Naive thymus-derived CD8-positive, alpha-beta T cell (primary cell): ENCODE measurements at regions not wholly inside any gene's neighbourhood (a gene's known extent, or its start where the extent isn't known, plus 50 kb on each side); places are given as distances from the start of the nearest gene placed in this dataset.

ENCODE experiments used
- ATAC-seq, 2 donors: fragments of 150-1000 bp; cut with Tn5 transposase in 1 of 2; sonication (Bioruptor Pico), chemical (Tn5 transposase) in 1 of 2; 1 replicate in 1 of 2; 2 replicates in 1 of 2; pipeline ENCODE4 v1.10.0; 2021; ENCODE audit warnings: mild to moderate bottlenecking in 2 of 2, moderate library complexity in 2 of 2
- POLR2A ChIA-PET: fragments of 350-600 bp; sonication (Branson Sonifier 250); formaldehyde crosslinking; loops from one replicate; lab custom pipeline; 2021; ENCODE audit warnings: antibody characterized with exemption; lab: Charles Lee
- DNase-seq, 10 donors: peaks; one replicate each; pipeline versions ENCODE4 v3.0.0 to v3.0.0-alpha.2; 2020 to 2022
- H3K27ac Mint-ChIP-seq, 10 donors: one replicate each; pipeline ENCODE4 v1.8.0; 2020 to 2022; ENCODE audit warnings: mild to moderate bottlenecking in 10 of 10, mixed read lengths in 10 of 10, moderate library complexity in 4 of 10, inconsistent platforms in 1 of 10
- H3K27me3 Mint-ChIP-seq, 5 donors: one replicate each; pipeline ENCODE4 v1.8.0; 2021 to 2022; ENCODE audit warnings: mixed read lengths in 5 of 5
- H3K36me3 Mint-ChIP-seq, 3 donors: one replicate each; pipeline ENCODE4 v1.8.0; 2020 to 2022; ENCODE audit warnings: mixed read lengths in 3 of 3, mild to moderate bottlenecking in 2 of 3, inconsistent platforms in 1 of 3
- H3K4me1 Mint-ChIP-seq, 4 donors: one replicate each; pipeline ENCODE4 v1.8.0; 2021 to 2022; ENCODE audit warnings: mixed read lengths in 4 of 4
- H3K4me3 Mint-ChIP-seq, 10 donors: one replicate each; pipeline ENCODE4 v1.8.0; 2020 to 2022; ENCODE audit warnings: mild to moderate bottlenecking in 10 of 10, mixed read lengths in 10 of 10, moderate library complexity in 6 of 10, inconsistent platforms in 1 of 10
- H3K9me3 Mint-ChIP-seq, 9 donors: one replicate each; pipeline ENCODE4 v1.8.0; 2020 to 2022; ENCODE audit warnings: mixed read lengths in 9 of 9, mild to moderate bottlenecking in 3 of 9, inconsistent platforms in 1 of 9, moderate library complexity in 1 of 9

- peaks cover 2 to 12% (median 6%) of the 10 kb centered on the region in 5 donors for H3K27me3 Mint-ChIP-seq
- ATAC-seq (no peak), DNase-seq (no peak)
- H3K4me3 Mint-ChIP-seq = no peak overlapping the region
- POLR2A ChIA-PET = interaction anchor here (0.6 kb wide), 1 partner anchor 510 kb away, joined by 4 read pairs; no protein-coding TSS in a partner anchor
- H3K27ac Mint-ChIP-seq = no peak overlapping the region
- no peaks in the 10 kb centered on the region for H3K36me3 Mint-ChIP-seq
- no peaks in the 10 kb centered on the region for H3K4me1 Mint-ChIP-seq
- no peaks in the 10 kb centered on the region for H3K9me3 Mint-ChIP-seq
Observed at GRCh38 chr2:37838541-37839167, 86.4 kb upstream of the RMDN2 start.

GRCh38 chr2:37839991-37840390, 85.1 kb upstream of the RMDN2 start:
- Mint-ChIP-seq H3K9me3 (no peaks in the 10 kb centered on the region), H3K27me3 (peaks cover 2 to 12% (median 8%) of the 10 kb centered on the region in 5 donors), H3K4me1 (no peaks in the 10 kb centered on the region), H3K27ac (no peak overlapping the region), H3K36me3 (no peaks in the 10 kb centered on the region), H3K4me3 (no peak overlapping the region)
- ATAC-seq (no peak), DNase-seq (no peak)
- POLR2A ChIA-PET = no interaction called here

- H3K27me3 Mint-ChIP-seq = peaks cover 2 to 13% (median 8%) of the 10 kb centered on the region in 5 donors
- no peaks in the 10 kb centered on the region for H3K4me1 Mint-ChIP-seq
- no peaks in the 10 kb centered on the region for H3K36me3 Mint-ChIP-seq
- no peaks in the 10 kb centered on the region for H3K9me3 Mint-ChIP-seq
- no peak overlapping the region for H3K27ac Mint-ChIP-seq
- ATAC-seq (no peak), DNase-seq (no peak)
- POLR2A ChIA-PET = no interaction called here
- H3K4me3 Mint-ChIP-seq = no peak overlapping the region
Observed at GRCh38 chr2:37842732-37843440, 82.2 kb upstream of the RMDN2 start.

DNA sequence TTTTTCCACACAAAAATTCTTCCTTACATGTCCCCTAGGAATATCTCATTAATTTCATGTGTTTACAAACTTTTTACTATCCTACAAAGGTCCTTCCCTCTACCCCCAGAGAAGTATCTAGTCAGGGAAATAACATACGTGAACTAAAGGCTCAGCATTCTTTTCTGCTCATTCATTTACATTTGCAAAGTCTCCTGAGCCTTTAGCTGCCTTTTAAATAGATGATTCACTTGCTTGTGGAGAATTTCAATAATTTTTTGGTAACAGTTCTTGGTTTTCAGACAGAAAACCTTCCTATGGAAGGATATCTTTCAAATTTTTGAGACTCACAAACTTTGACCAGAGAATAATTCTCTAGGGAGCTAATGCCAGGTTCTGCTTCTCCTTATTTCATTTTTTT, 81.5 kb upstream of the RMDN2 start:
- no peak for DNase-seq
- Mint-ChIP-seq H3K9me3 (no peaks in the 10 kb centered on the region), H3K4me1 (no peaks in the 10 kb centered on the region), H3K36me3 (no peaks in the 10 kb centered on the region), H3K27me3 (peaks cover 0 to 13% (median 8%) of the 10 kb centered on the region in 5 donors), H3K27ac (no peak overlapping the region), H3K4me3 (no peak overlapping the region)
- no peak for ATAC-seq
- POLR2A ChIA-PET = no interaction called here

DNA sequence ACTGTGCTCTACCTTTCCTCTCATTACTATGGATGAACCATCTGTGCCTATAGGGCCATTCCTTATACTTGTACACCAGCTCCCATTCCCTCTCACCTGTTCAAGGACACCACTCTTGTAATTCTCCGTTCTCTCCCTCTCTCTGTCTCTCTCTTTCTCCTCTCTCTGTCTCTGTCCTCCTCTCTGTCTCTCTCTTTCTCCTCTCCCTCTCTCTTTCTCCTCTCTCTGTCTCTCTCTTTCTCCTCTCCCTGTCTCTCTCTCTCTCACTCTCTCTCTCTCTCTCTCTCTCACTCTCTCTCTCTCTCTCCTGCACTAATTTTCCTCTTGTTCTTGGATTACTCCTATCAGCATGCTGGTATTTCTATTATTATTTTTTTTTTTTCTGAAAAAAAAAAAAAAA, 78.9 kb upstream of the RMDN2 start:
- Mint-ChIP-seq H3K9me3 (no peaks in the 10 kb centered on the region), H3K27me3 (peaks cover 0 to 13% (median 8%) of the 10 kb centered on the region in 5 donors), H3K4me1 (peaks cover 0 to 17% (median 4%) of the 10 kb centered on the region in 4 donors), H3K4me3 (no peak overlapping the region), H3K27ac (no peak overlapping the region), H3K36me3 (no peaks in the 10 kb centered on the region)
- ATAC-seq (no peak), DNase-seq (no peak)
- POLR2A ChIA-PET = no interaction called here

- no peak overlapping the region for H3K27ac Mint-ChIP-seq
- no peak for ATAC-seq
Observed at GRCh38 chr2:37847792-37848191, 77.3 kb upstream of the RMDN2 start.

DNA sequence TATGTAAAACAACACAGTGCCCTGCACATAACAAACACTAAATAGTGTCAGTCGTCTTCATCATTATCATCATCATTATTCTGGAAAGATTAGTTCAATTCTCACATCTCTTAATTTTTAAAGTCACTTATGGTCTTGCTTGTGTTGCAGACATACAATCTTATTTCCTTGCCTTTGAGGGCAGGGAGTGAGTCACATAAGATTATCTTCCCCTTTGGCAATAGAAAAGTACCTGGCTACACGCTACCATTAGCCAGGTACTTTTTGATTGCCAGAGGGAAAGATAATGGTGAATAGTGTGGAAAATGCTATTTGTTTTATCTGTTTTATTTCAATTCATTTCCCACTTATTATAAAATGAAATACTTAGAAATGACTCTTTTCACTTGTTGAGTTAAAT, 76.6 kb upstream of the RMDN2 start:
- Mint-ChIP-seq H3K27ac (no peak overlapping the region), H3K4me3 (no peak overlapping the region), H3K9me3 (no peaks in the 10 kb centered on the region), H3K27me3 (peaks cover 0 to 8% (median 0%) of the 10 kb centered on the region in 5 donors), H3K36me3 (no peaks in the 10 kb centered on the region), H3K4me1 (peaks cover 0 to 29% (median 14%) of the 10 kb centered on the region in 4 donors)
- POLR2A ChIA-PET = no interaction called here
- DNase-seq (no peak), ATAC-seq (no peak)

More at GRCh38 chr2:37847792-37848191, 77.3 kb upstream of the RMDN2 start:
- no peak for DNase-seq
- H3K4me1 Mint-ChIP-seq = peaks cover 0 to 29% (median 14%) of the 10 kb centered on the region in 4 donors
- no peaks in the 10 kb centered on the region for H3K36me3 Mint-ChIP-seq
- H3K27me3 Mint-ChIP-seq = peaks cover 0 to 8% (median 0%) of the 10 kb centered on the region in 5 donors
- POLR2A ChIA-PET = no interaction called here
- no peak overlapping the region for H3K4me3 Mint-ChIP-seq
- H3K9me3 Mint-ChIP-seq = no peaks in the 10 kb centered on the region

GRCh38 chr2:37849911-37850310, 75.2 kb upstream of the RMDN2 start:
- H3K4me3 Mint-ChIP-seq = no peak overlapping the region
- POLR2A ChIA-PET = no interaction called here
- H3K4me1 Mint-ChIP-seq = peaks cover 0 to 38% (median 14%) of the 10 kb centered on the region in 4 donors
- peaks cover 0 to 2% (median 0%) of the 10 kb centered on the region in 5 donors for H3K27me3 Mint-ChIP-seq
- H3K27ac Mint-ChIP-seq = no peak overlapping the region
- DNase-seq = no peak
- H3K9me3 Mint-ChIP-seq = no peaks in the 10 kb centered on the region
- no peak for ATAC-seq
- no peaks in the 10 kb centered on the region for H3K36me3 Mint-ChIP-seq

GRCh38 chr2:37851428-37851827, 73.7 kb upstream of the RMDN2 start:
- peaks cover 0 to 5% (median 0%) of the 10 kb centered on the region in 5 donors for H3K27me3 Mint-ChIP-seq
- peak overlapping the region in 5 of 10 donors; percentile 23 to 50 (median 34) for H3K4me3 Mint-ChIP-seq
- POLR2A ChIA-PET = no interaction called here
- no peaks in the 10 kb centered on the region for H3K36me3 Mint-ChIP-seq
- DNase-seq (no peak), ATAC-seq (no peak)
- H3K9me3 Mint-ChIP-seq = no peaks in the 10 kb centered on the region
- H3K4me1 Mint-ChIP-seq = peaks cover 0 to 44% (median 14%) of the 10 kb centered on the region in 4 donors
- H3K27ac Mint-ChIP-seq = peak overlapping the region in 7 of 10 donors; percentile 5 to 88 (median 45)

DNA sequence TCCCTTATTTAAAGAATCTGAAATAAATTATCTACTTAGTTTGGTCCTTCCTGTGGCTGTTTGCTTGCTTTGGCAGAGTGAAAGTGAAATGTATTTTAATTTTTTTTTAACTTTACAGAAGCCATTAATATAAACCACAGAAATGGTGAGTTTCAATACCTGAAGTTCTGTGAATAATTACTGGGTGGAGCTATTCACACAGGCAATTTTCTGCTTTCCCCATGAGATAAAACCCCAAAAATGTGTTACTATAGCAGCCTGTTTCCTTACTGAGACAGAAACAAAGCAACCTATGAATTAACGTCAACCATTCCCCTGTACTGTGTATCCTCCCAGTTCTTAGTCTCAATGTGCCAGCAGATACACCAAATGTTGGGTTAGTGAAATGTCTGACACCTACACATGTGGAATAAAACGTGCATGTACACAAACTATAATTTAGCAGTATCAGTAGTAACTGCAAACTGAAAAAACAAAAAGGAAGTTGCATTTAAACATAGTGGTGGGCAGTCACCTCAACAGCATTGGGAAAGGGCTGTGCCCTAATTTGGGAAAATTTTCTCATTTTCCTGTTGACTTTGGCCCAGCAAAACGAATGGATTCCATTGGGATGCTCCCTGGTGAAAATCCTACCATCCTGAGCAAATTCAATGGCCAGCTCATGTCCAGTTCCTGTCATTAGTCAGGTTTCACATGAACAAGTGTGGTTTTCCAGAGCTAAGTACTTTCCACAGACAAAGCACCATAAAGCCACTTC, 73.1 kb upstream of the RMDN2 start:
- Mint-ChIP-seq H3K36me3 (no peaks in the 10 kb centered on the region), H3K27me3 (peaks cover 0 to 9% (median 2%) of the 10 kb centered on the region in 5 donors), H3K27ac (peak overlapping the region in 9 of 10 donors; percentile 5 to 88 (median 45)), H3K4me3 (peak overlapping the region in 4 of 10 donors; percentile 32 to 50 (median 38)), H3K4me1 (peaks cover 0 to 44% (median 14%) of the 10 kb centered on the region in 4 donors), H3K9me3 (no peaks in the 10 kb centered on the region)
- POLR2A ChIA-PET = no interaction called here
- ATAC-seq = peak in 1 of 2 donors; percentile 44
- peak in 1 of 10 donors; percentile 10 for DNase-seq

- ATAC-seq = no peak
- Mint-ChIP-seq H3K9me3 (no peaks in the 10 kb centered on the region), H3K4me3 (no peak overlapping the region), H3K27ac (peak overlapping the region in 1 of 10 donors; percentile 17), H3K27me3 (peaks cover 0 to 9% (median 2%) of the 10 kb centered on the region in 5 donors), H3K4me1 (peaks cover 0 to 44% (median 14%) of the 10 kb centered on the region in 4 donors), H3K36me3 (no peaks in the 10 kb centered on the region)
- POLR2A ChIA-PET = no interaction called here
- DNase-seq = no peak
Observed at GRCh38 chr2:37852585-37853014, 72.5 kb upstream of the RMDN2 start.

DNA sequence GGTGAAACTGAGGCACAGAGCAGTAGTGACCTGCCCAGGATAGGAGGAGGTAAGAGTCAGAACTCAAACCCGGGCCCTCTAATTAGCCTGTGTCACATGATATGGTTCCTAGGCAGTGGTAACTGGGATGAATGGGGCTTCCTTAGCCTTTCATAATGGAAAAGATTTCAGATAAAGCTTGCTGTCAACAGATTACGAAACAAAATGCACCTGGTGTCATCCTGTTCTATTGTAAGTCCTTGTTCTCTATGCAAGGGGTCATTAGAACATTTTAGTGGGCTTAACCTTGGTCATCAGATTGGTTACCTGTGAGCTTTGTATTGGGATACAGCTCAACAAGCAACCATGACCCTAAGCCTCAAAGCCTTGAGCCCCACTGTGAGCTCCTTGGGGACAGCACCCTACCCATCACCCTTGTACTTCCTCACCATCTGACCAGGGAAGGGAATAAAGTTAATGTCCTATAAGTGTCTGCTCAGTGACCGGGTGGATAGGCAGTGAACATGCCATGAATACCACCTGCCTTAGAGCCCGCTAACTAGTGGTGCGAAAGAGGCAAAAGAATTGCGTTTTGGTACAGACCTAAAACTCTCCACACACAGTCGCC, 70.3 kb upstream of the RMDN2 start:
- no peak for ATAC-seq
- no peak for DNase-seq
- POLR2A ChIA-PET = no interaction called here
- Mint-ChIP-seq H3K27ac (no peak overlapping the region), H3K4me3 (no peak overlapping the region), H3K9me3 (peaks cover 0 to 10% (median 4%) of the 10 kb centered on the region in 9 donors), H3K4me1 (peaks cover 0 to 39% (median 13%) of the 10 kb centered on the region in 4 donors), H3K27me3 (peaks cover 0 to 9% (median 2%) of the 10 kb centered on the region in 5 donors), H3K36me3 (peaks cover 0 to 5% (median 3%) of the 10 kb centered on the region in 3 donors)
